Karpas-422 (cell line): ENCODE measurements at regions not wholly inside any gene's neighbourhood (a gene's known extent, or its start where the extent isn't known, plus 50 kb on each side); places are given as distances from the start of the nearest gene placed in this dataset.

ENCODE experiments used
- DNase-seq: peaks from one replicate; pipeline ENCODE4 v3.0.0-alpha.2; 2015
- H2AFZ ChIP-seq: fragments of 200-600 bp; sonication (generic); 2 replicates; pipeline ENCODE4 v1.6.1; 2014; ENCODE audit warnings: antibody characterized with exemption, low read length, mixed read lengths
- H3K27ac ChIP-seq: fragments of 200-600 bp; sonication (generic); 2 replicates; pipeline ENCODE4 v1.5.1; 2014; ENCODE audit warnings: mild to moderate bottlenecking, low read length, moderate library complexity
- H3K27me3 ChIP-seq: fragments of 200-600 bp; sonication (generic); 2 replicates; pipeline ENCODE4 v1.6.1; 2014; ENCODE audit warnings: low read length, mixed read lengths
- H3K36me3 ChIP-seq: fragments of 200-600 bp; sonication (generic); 2 replicates; pipeline ENCODE4 v1.6.1; 2014; ENCODE audit warnings: low read length, mixed read lengths; ENCODE audit not compliant: insufficient read depth
- H3K4me1 ChIP-seq: fragments of 200-600 bp; sonication (generic); 2 replicates; pipeline ENCODE4 v1.6.1; 2014; ENCODE audit warnings: mild to moderate bottlenecking, low read length, mixed read lengths
- H3K4me2 ChIP-seq: fragments of 200-600 bp; sonication (generic); 2 replicates; pipeline ENCODE4 v1.6.1; 2014; ENCODE audit warnings: low read length, low read depth, mild to moderate bottlenecking; ENCODE audit not compliant: poor library complexity, severe bottlenecking
- H3K4me3 ChIP-seq: fragments of 200-600 bp; sonication (generic); 2 replicates; pipeline ENCODE4 v1.5.1; 2014; ENCODE audit warnings: mild to moderate bottlenecking, antibody characterized with exemption, low read length, mixed read lengths
- H3K79me2 ChIP-seq: fragments of 200-600 bp; sonication (generic); 2 replicates; pipeline ENCODE4 v1.6.1; 2014; ENCODE audit warnings: mild to moderate bottlenecking, low read length, mixed read lengths
- H3K9ac ChIP-seq: fragments of 200-600 bp; sonication (generic); 2 replicates; pipeline ENCODE4 v1.6.0; 2014; ENCODE audit warnings: low read length
- H3K9me2 ChIP-seq: fragments of 200-600 bp; sonication (generic), shearing (Covaris generic); replicated peaks from 2 replicates; pipeline ENCODE4 v1.6.0; 2014; ENCODE audit warnings: mild to moderate bottlenecking, low read length, moderate library complexity; ENCODE audit not compliant: insufficient read depth
- H3K9me3 ChIP-seq: fragments of 300-700, 200-600 bp; sonication (generic); 2 replicates; pipeline ENCODE4 v1.6.1; 2014; ENCODE audit warnings: low read length, mixed read lengths
- H4K20me1 ChIP-seq: fragments of 200-600 bp; sonication (generic); 2 replicates; pipeline ENCODE4 v1.6.1; 2014; ENCODE audit warnings: mild to moderate bottlenecking, antibody characterized with exemption, low read length, low read depth; ENCODE audit not compliant: insufficient read depth

DNA sequence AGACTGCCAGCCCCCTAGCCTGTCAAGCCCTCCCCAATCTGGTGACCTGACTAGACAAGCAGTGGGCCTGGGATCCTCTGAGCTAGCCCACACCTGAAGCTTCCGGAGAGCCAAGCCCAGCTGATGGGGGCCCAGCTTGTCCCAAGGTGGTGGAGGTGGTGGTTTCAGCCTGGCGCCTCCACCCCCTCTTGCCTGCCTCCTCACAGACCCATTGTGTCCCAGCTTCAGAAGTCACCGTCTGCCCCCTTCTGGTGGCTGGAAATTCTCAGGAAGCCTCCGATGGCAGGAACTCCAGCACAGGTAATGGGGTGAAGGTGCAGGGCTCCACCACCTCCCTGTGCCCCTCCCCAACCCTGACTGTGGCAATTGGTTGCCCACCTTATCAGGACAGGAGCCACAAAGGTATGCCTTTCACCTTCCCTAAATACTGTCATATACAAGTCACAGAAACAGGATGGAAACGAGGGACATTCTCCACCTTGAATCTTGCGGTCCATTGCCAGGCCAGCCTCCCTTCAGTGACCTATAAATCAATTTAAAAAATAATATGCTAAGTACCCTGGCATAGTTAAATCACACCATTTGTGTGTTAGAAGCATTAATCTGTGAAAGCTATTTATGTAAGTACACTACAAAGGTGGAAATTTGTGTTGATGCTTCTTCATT is 66.0 kb upstream of the ZNF423 start:
- Histone ChIP-seq H4K20me1 (no peaks in the 10 kb centered on the region), H3K4me3 (no peak overlapping the region), H3K79me2 (no peaks in the 10 kb centered on the region), H3K4me2 (no peak overlapping the region), H3K27me3 (no peaks in the 10 kb centered on the region), H3K9me2 (no peaks in the 10 kb centered on the region), H2AFZ (no peak overlapping the region), H3K9me3 (no peaks in the 10 kb centered on the region), H3K27ac (no peak overlapping the region), H3K9ac (no peak overlapping the region), H3K36me3 (no peaks in the 10 kb centered on the region), H3K4me1 (no peaks in the 10 kb centered on the region)
- peak; percentile 83 for DNase-seq

DNA sequence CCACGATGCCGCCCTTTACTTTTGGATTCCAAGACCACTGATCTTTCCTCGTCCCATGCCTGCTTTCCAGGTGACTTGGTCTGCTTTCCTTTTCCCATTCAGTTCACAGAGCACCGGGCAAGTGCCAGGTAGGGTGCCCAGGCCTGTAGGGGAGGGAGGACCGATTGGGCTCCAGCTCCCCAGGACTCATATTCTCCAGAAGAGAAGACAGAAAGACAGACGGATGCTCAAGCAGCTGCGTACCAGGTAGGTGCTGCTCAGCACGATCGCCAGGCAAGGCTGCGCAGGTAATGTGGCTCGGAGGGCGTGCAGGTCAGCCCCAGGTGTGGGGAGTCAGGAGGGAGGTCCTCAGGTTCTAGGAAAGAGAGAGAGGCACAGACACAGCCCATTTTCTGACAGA is 67.5 kb upstream of the ZNF423 start:
- no peak overlapping the region for H3K27ac ChIP-seq

DNA sequence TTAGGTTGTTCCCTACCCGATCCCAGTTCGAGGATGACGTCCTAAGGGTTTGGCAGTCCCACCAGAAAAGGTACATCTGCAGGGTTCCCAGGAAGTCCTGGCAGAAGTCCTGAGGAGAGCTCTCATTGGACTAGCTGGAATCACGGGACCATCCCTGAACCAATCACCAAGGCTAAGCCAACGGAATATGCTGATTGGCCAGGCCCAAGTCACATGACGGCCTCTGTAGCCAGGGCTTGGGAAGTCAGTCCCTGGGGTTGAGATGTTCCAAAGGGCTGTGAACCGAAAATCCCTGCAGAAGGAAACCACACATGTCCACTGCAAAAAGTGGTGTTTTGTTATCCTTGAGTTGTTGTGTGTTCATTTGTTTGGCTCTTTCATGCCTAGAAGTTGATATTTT is 68.2 kb upstream of the ZNF423 start:
- H3K9ac ChIP-seq: peak overlapping the region; percentile 41
- no peaks in the 10 kb centered on the region for H3K9me3 ChIP-seq
- H3K27me3 ChIP-seq: no peaks in the 10 kb centered on the region
- no peaks in the 10 kb centered on the region for H3K36me3 ChIP-seq
- H3K9me2 ChIP-seq: no peaks in the 10 kb centered on the region
- peak overlapping the region; percentile 55; the same call in 1 of the 2 replicates for H2AFZ ChIP-seq
- no peaks in the 10 kb centered on the region for H3K4me1 ChIP-seq
- H4K20me1 ChIP-seq: no peaks in the 10 kb centered on the region
- H3K4me3 ChIP-seq: peak overlapping the region; percentile 29; the same call in 1 of the 2 replicates
- H3K4me2 ChIP-seq: peak overlapping the region; percentile 11
- peak; percentile 67 for DNase-seq
- no peak overlapping the region for H3K27ac ChIP-seq
- H3K79me2 ChIP-seq: no peaks in the 10 kb centered on the region

More for the DNA sequence above, 67.5 kb upstream of the ZNF423 start:
- H2AFZ ChIP-seq: no peak overlapping the region
- no peaks in the 10 kb centered on the region for H4K20me1 ChIP-seq
- H3K9ac ChIP-seq: peak overlapping the region; percentile 41
- no peaks in the 10 kb centered on the region for H3K79me2 ChIP-seq
- H3K4me2 ChIP-seq: peak overlapping the region; percentile 11
- no peaks in the 10 kb centered on the region for H3K9me2 ChIP-seq
- no peaks in the 10 kb centered on the region for H3K36me3 ChIP-seq
- no peak for DNase-seq
- H3K4me1 ChIP-seq: no peaks in the 10 kb centered on the region
- H3K9me3 ChIP-seq: no peaks in the 10 kb centered on the region
- H3K27me3 ChIP-seq: no peaks in the 10 kb centered on the region
- peak overlapping the region; percentile 29; the same call in 1 of the 2 replicates for H3K4me3 ChIP-seq

DNA sequence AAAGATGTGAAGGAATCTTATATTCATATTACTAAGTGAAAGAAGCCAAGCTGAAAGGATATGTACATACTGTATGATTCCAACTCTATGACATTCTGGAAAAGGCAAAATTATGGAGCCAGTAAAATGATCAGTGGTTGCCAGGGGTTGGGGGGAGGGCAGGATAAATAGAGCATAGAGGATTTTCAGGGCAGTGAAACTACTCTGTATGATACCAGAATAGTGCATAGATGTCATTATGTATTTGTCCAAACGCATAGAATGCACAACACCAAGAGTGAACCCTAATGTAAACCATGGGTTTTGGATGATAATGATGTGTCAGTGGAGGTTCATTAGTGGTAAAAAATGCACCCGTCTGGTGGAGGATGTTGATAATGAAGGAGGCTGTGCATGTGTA is 71.0 kb upstream of the ZNF423 start:
- Histone ChIP-seq H3K79me2 (no peaks in the 10 kb centered on the region), H4K20me1 (no peaks in the 10 kb centered on the region), H3K27ac (no peak overlapping the region), H2AFZ (no peak overlapping the region), H3K4me1 (no peaks in the 10 kb centered on the region), H3K4me2 (no peak overlapping the region), H3K9me2 (no peaks in the 10 kb centered on the region), H3K9me3 (no peaks in the 10 kb centered on the region), H3K4me3 (no peak overlapping the region), H3K9ac (no peak overlapping the region), H3K27me3 (no peaks in the 10 kb centered on the region), H3K36me3 (no peaks in the 10 kb centered on the region)
- no peak for DNase-seq

DNA sequence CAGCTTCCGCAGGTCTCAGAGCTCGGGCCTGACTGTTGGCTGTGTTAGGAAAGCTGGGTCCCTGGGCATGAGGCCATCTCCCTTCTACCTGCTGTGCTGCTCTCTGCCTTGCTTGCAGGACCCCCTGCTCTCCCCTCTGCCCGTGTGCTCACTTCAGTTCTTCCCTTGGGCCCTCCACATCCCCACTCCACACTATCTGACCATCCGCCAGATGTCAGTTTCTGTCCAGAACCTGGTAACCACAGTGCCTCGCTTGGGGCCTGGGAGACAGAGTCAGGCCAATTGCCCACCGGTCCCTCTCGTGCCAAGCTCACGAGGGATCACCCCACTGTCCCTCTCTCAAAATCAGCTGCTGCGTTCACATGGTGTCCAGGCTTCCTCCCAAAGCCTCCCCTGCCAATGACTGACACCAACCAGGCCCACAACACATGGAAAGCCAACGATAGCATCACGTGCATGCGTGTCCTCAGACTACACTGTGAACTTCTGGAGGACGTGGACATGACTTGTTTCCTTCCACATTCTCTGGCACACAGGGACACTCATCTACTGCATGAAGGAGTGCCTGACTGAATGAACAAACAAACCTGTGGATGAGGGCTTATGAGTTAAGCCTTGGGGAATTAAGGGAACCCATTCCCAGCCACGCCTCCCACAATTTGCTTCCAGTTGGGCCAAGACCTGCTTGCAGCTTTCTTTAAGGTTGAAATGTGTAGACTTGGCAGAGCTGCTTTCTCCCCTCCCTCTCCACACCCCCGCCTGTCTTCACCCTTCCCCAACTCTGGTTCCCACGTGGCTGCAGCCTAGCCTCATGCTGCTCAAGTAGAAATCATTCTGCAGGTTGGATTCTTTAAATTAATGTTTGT is 72.5 kb upstream of the ZNF423 start:
- Histone ChIP-seq H3K36me3 (no peaks in the 10 kb centered on the region), H3K9me2 (no peaks in the 10 kb centered on the region), H3K4me1 (no peaks in the 10 kb centered on the region), H3K9ac (no peak overlapping the region), H3K79me2 (no peaks in the 10 kb centered on the region), H3K27me3 (no peaks in the 10 kb centered on the region), H2AFZ (no peak overlapping the region), H3K27ac (no peak overlapping the region), H3K4me2 (no peak overlapping the region), H4K20me1 (no peaks in the 10 kb centered on the region), H3K4me3 (no peak overlapping the region), H3K9me3 (no peaks in the 10 kb centered on the region)
- no peak for DNase-seq

DNA sequence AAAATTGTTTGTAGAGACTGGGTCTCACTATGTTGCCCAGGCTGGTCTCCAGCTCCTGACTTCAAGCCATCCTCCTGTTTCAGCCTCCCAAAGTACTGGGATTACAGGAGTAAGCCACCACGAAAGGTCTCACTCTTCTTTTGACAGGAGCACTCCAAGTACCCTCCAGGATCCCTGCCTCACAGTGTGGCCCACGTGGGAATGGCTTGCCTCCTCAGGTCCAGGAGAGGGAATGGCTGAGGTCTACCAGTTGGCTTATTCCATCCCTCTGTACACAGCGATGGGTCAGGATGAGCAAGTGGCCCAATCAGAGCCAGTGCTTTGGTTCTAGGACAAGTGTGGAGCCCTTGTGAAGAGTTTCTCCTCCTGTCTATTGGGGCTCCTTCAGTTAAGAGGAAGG is 73.7 kb upstream of the ZNF423 start:
- H3K27ac ChIP-seq: no peak overlapping the region
- H3K9ac ChIP-seq: no peak overlapping the region
- H3K4me1 ChIP-seq: no peaks in the 10 kb centered on the region
- no peaks in the 10 kb centered on the region for H3K27me3 ChIP-seq
- H3K4me2 ChIP-seq: no peak overlapping the region
- H3K79me2 ChIP-seq: no peaks in the 10 kb centered on the region
- no peak overlapping the region for H2AFZ ChIP-seq
- H3K36me3 ChIP-seq: no peaks in the 10 kb centered on the region
- no peak for DNase-seq
- no peaks in the 10 kb centered on the region for H4K20me1 ChIP-seq
- H3K4me3 ChIP-seq: no peak overlapping the region
- no peaks in the 10 kb centered on the region for H3K9me3 ChIP-seq
- no peaks in the 10 kb centered on the region for H3K9me2 ChIP-seq

DNA sequence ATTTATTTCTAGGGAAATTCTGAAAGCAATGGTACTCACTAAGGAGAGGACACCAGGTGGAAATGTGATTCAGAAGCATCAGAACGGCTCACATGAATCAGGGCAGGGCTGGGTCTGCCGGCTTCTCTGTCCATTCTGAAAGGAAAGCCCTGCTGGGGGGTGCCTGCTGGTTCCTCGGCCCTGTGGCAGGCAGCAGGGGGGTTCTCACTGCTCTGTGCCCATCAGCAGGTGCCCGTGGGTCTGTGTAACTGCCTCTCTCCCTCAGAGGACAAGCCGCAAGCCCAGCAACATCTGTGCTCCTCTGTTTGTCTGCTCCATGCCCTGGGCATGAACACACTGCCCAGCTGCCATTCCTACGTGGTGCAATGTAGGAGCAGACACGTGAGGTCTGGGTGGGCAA is 74.9 kb upstream of the ZNF423 start:
- no peaks in the 10 kb centered on the region for H3K79me2 ChIP-seq
- no peak for DNase-seq
- H3K9me2 ChIP-seq: no peaks in the 10 kb centered on the region
- H3K4me1 ChIP-seq: no peaks in the 10 kb centered on the region
- no peaks in the 10 kb centered on the region for H3K36me3 ChIP-seq
- H3K9ac ChIP-seq: no peak overlapping the region
- H3K4me3 ChIP-seq: no peak overlapping the region
- no peak overlapping the region for H2AFZ ChIP-seq
- no peaks in the 10 kb centered on the region for H3K27me3 ChIP-seq
- H3K9me3 ChIP-seq: no peaks in the 10 kb centered on the region
- no peak overlapping the region for H3K4me2 ChIP-seq
- no peak overlapping the region for H3K27ac ChIP-seq
- H4K20me1 ChIP-seq: no peaks in the 10 kb centered on the region

DNA sequence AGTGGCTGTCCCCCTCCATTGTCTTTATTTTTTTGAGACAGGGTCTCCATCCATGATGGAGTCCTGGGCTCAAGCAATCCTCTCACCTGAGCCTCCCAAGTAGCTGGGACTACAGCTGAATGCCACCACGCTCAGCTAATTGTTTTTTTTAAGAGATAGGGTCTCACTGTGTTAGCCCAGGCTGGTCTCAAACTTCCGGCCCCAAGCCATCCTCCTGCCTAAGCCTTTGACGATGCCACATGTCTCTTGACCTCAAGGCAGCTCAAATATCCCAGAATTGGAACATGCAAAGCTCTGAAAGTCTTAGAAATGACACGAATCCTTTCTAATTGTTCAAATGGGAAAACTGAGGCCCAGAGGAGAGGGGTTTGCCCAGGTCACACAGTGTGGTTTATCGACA is 75.4 kb upstream of the ZNF423 start:
- Histone ChIP-seq H3K36me3 (no peaks in the 10 kb centered on the region), H3K4me3 (no peak overlapping the region), H3K27me3 (no peaks in the 10 kb centered on the region)

More for the DNA sequence above, 75.4 kb upstream of the ZNF423 start:
- Histone ChIP-seq H3K4me2 (no peak overlapping the region), H3K4me1 (no peaks in the 10 kb centered on the region), H3K27ac (no peak overlapping the region), H2AFZ (no peak overlapping the region), H3K9me3 (no peaks in the 10 kb centered on the region), H4K20me1 (no peaks in the 10 kb centered on the region), H3K9ac (no peak overlapping the region), H3K79me2 (no peaks in the 10 kb centered on the region), H3K9me2 (no peaks in the 10 kb centered on the region)
- no peak for DNase-seq
